HepG2 (cell line): ENCODE measurements at regions not wholly inside any gene's neighbourhood (a gene's known extent, or its start where the extent isn't known, plus 50 kb on each side); places are given as distances from the start of the nearest gene placed in this dataset.
A peak's percentile ranks its signal among the peaks of the same experiment; 100 is the strongest.

Experiments
- CHCHD3 ChIP-seq: sonication (generic); formaldehyde crosslinking; IDR thresholded peaks from 2 replicates; pipeline ENCODE4 v1.8.0; 2022; ENCODE audit warnings: mild to moderate bottlenecking, missing genetic modification reagents, moderate library complexity
- FOXA3 ChIP-seq: IDR thresholded peaks from 2 replicates; pipeline ENCODE4 v1.6.1; 2016; ENCODE audit warnings: missing genetic modification reagents, missing compliant biosample characterization
- GLMP ChIP-seq: sonication (generic); formaldehyde crosslinking; IDR thresholded peaks from 2 replicates; pipeline ENCODE4 v1.9.0; 2021; ENCODE audit warnings: missing genetic modification reagents, mild to moderate bottlenecking, borderline replicate concordance
- HCFC1 ChIP-seq: fragments of 150-350 bp; IDR thresholded peaks from 2 replicates; pipeline ENCODE4 v1.6.1; 2014; ENCODE audit warnings: low read depth, low read length
- HNRNPK ChIP-seq: fragments of 200-400 bp; formaldehyde crosslinking; IDR thresholded peaks from 2 replicates; pipeline ENCODE4 v1.6.1; 2018; ENCODE audit warnings: low read length, low read depth, moderate library complexity, mild to moderate bottlenecking; ENCODE audit not compliant: poor library complexity, severe bottlenecking
- KAT7 ChIP-seq: IDR thresholded peaks from 2 replicates; pipeline ENCODE4 v1.6.1; 2018; ENCODE audit warnings: borderline replicate concordance, missing compliant biosample characterization
- MTA1 ChIP-seq: sonication (generic); formaldehyde crosslinking; IDR thresholded peaks from 2 replicates; pipeline ENCODE4 v1.4.0; 2020; ENCODE audit warnings: missing genetic modification reagents, mild to moderate bottlenecking, borderline replicate concordance
- NFE2L2 ChIP-seq: fragments of 150-350 bp; IDR thresholded peaks from 2 replicates; pipeline ENCODE4 v1.6.1; 2014; ENCODE audit warnings: low read length
- NR2F6 ChIP-seq, 2 experiments: IDR thresholded peaks; 2 replicates each; pipeline ENCODE4 v1.6.1; 2016; ENCODE audit warnings: antibody characterized with exemption in 1 of 2, mild to moderate bottlenecking in 1 of 2
- RARA ChIP-seq: IDR thresholded peaks from 2 replicates; pipeline ENCODE4 v1.6.1; 2016; ENCODE audit warnings: missing genetic modification reagents, missing compliant biosample characterization
- RARG ChIP-seq: sonication (generic); formaldehyde crosslinking; IDR thresholded peaks from 2 replicates; pipeline ENCODE4 v1.4.0; 2020; ENCODE audit warnings: low read depth, mild to moderate bottlenecking, missing genetic modification reagents
- RFX1 ChIP-seq: fragments of 450-650 bp; IDR thresholded peaks from 2 replicates; pipeline ENCODE4 v1.6.1; 2017
- SATB2 ChIP-seq: sonication (generic); formaldehyde crosslinking; IDR thresholded peaks from 2 replicates; pipeline ENCODE4 v1.5.0; 2020; ENCODE audit warnings: missing genetic modification reagents
- SMC3 ChIP-seq: IDR thresholded peaks from 2 replicates; pipeline ENCODE4 v1.6.1; 2011; ENCODE audit warnings: low read length, improper control_type of control experiment
- THRA ChIP-seq: sonication (generic); formaldehyde crosslinking; IDR thresholded peaks from 2 replicates; pipeline ENCODE4 v1.4.0; 2020; ENCODE audit warnings: missing genetic modification reagents, borderline replicate concordance
- ZMYM3 ChIP-seq: sonication (generic); formaldehyde crosslinking; IDR thresholded peaks from 2 replicates; pipeline ENCODE4 v1.5.1; 2020; ENCODE audit warnings: mild to moderate bottlenecking, missing genetic modification reagents
- ZNF331 ChIP-seq: sonication (generic); formaldehyde crosslinking; IDR thresholded peaks from 2 replicates; pipeline ENCODE4 v1.4.0; 2020; ENCODE audit warnings: missing genetic modification reagents
- ZNF468 ChIP-seq: sonication (generic); formaldehyde crosslinking; IDR thresholded peaks from 2 replicates; pipeline ENCODE4 v1.8.0; 2022; ENCODE audit warnings: mild to moderate bottlenecking, moderate library complexity, missing genetic modification reagents
- ZNF703 ChIP-seq: sonication (generic); formaldehyde crosslinking; IDR thresholded peaks from 2 replicates; pipeline ENCODE4 v1.5.1; 2020; ENCODE audit warnings: missing genetic modification reagents, mild to moderate bottlenecking, moderate library complexity, borderline replicate concordance
- ZNF775 ChIP-seq: sonication (generic); formaldehyde crosslinking; IDR thresholded peaks from 2 replicates; pipeline ENCODE4 v1.4.0; 2020; ENCODE audit warnings: missing genetic modification reagents, mild to moderate bottlenecking, moderate library complexity, borderline replicate concordance
- ZNF792 ChIP-seq: IDR thresholded peaks from 2 replicates; pipeline ENCODE4 v1.6.1; 2016
- TF ChIP-seq, protein P1 (sequence below): sonication (generic); formaldehyde crosslinking; IDR thresholded peaks from 2 replicates; pipeline ENCODE4 v1.8.0; 2022; ENCODE audit warnings: missing genetic modification reagents, mild to moderate bottlenecking, moderate library complexity, borderline replicate concordance
- TF ChIP-seq, protein P2 (sequence below): sonication (generic); formaldehyde crosslinking; IDR thresholded peaks from 2 replicates; pipeline ENCODE4 v1.4.0; 2020; ENCODE audit warnings: missing genetic modification reagents

GRCh38 chr2:47272905-47273758, 96.0 kb upstream of the EPCAM start (continued):
- no peak for TF ChIP-seq RFX1
- no peak for TF ChIP-seq ZNF331 (CRISPR knock-in tag)
- TF ChIP-seq, protein P1, sequence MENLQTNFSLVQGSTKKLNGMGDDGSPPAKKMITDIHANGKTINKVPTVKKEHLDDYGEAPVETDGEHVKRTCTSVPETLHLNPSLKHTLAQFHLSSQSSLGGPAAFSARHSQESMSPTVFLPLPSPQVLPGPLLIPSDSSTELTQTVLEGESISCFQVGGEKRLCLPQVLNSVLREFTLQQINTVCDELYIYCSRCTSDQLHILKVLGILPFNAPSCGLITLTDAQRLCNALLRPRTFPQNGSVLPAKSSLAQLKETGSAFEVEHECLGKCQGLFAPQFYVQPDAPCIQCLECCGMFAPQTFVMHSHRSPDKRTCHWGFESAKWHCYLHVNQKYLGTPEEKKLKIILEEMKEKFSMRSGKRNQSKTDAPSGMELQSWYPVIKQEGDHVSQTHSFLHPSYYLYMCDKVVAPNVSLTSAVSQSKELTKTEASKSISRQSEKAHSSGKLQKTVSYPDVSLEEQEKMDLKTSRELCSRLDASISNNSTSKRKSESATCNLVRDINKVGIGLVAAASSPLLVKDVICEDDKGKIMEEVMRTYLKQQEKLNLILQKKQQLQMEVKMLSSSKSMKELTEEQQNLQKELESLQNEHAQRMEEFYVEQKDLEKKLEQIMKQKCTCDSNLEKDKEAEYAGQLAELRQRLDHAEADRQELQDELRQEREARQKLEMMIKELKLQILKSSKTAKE (CRISPR knock-in tag): 0 out of 2 replicates have a peak, but pooled peaks have one; percentile 17
- TF ChIP-seq HCFC1: no peak
- no peak for TF ChIP-seq KAT7 (CRISPR knock-in tag)
- peak; percentile 73 for TF ChIP-seq RARA (CRISPR knock-in tag)
- TF ChIP-seq GLMP: no peak
- no peak for TF ChIP-seq RARG (CRISPR knock-in tag)
- no peak for TF ChIP-seq ZNF703 (CRISPR knock-in tag)
- no peak for TF ChIP-seq NFE2L2
- peak; percentile 80 for TF ChIP-seq NR2F6 (IDR thresholded peaks at IDR 0.05)
- peak; percentile 93 for TF ChIP-seq NR2F6 (CRISPR knock-in tag; IDR thresholded peaks at IDR 0.05)
- no peak for TF ChIP-seq ZNF792 (CRISPR knock-in tag)
- TF ChIP-seq SATB2 (CRISPR knock-in tag): no peak
- no peak for TF ChIP-seq ZNF775 (CRISPR knock-in tag)
- no peak for TF ChIP-seq ZMYM3 (CRISPR knock-in tag)
- TF ChIP-seq, protein P2, sequence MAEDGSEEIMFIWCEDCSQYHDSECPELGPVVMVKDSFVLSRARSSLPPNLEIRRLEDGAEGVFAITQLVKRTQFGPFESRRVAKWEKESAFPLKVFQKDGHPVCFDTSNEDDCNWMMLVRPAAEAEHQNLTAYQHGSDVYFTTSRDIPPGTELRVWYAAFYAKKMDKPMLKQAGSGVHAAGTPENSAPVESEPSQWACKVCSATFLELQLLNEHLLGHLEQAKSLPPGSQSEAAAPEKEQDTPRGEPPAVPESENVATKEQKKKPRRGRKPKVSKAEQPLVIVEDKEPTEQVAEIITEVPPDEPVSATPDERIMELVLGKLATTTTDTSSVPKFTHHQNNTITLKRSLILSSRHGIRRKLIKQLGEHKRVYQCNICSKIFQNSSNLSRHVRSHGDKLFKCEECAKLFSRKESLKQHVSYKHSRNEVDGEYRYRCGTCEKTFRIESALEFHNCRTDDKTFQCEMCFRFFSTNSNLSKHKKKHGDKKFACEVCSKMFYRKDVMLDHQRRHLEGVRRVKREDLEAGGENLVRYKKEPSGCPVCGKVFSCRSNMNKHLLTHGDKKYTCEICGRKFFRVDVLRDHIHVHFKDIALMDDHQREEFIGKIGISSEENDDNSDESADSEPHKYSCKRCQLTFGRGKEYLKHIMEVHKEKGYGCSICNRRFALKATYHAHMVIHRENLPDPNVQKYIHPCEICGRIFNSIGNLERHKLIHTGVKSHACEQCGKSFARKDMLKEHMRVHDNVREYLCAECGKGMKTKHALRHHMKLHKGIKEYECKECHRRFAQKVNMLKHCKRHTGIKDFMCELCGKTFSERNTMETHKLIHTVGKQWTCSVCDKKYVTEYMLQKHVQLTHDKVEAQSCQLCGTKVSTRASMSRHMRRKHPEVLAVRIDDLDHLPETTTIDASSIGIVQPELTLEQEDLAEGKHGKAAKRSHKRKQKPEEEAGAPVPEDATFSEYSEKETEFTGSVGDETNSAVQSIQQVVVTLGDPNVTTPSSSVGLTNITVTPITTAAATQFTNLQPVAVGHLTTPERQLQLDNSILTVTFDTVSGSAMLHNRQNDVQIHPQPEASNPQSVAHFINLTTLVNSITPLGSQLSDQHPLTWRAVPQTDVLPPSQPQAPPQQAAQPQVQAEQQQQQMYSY: no peak
- TF ChIP-seq FOXA3 (CRISPR knock-in tag): no peak
- no peak for TF ChIP-seq ZNF468 (CRISPR knock-in tag)
- no peak for TF ChIP-seq MTA1
- TF ChIP-seq SMC3: no peak
- peak; percentile 79; the same call in 1 of the 2 replicates for TF ChIP-seq THRA
- TF ChIP-seq HNRNPK: no peak
- no peak for TF ChIP-seq CHCHD3 (CRISPR knock-in tag)
